HG03520 (cell line): ENCODE measurements at regions not wholly inside any gene's neighbourhood (a gene's known extent, or its start where the extent isn't known, plus 50 kb on each side); places are given as distances from the start of the nearest gene placed in this dataset.

Experiments used
- ATAC-seq: cut with Tn5 transposase; IDR thresholded peaks from one replicate; pipeline ENCODE4 v1.9.1; 2021; ENCODE audit warnings: mild to moderate bottlenecking, moderate library complexity; ENCODE audit not compliant: unreplicated experiment

GRCh38 chr2:128399690-128400291 is 81.1 kb upstream of the HS6ST1 start:
- ATAC-seq, result no peak

- ATAC-seq, result no peak
Measured at GRCh38 chr2:128401680-128402079, 83.0 kb upstream of the HS6ST1 start.

GRCh38 chr2:128402911-128403670 is 84.4 kb upstream of the HS6ST1 start:
- ATAC-seq, result no peak

GRCh38 chr2:128403814-128404708 is 85.4 kb upstream of the HS6ST1 start:
- no peak for ATAC-seq

GRCh38 chr2:128404709-128405466 is 86.2 kb upstream of the HS6ST1 start:
- no peak for ATAC-seq

GRCh38 chr2:128405467-128405900 is 86.8 kb upstream of the HS6ST1 start:
- ATAC-seq, result no peak

- no peak for ATAC-seq
Measured at GRCh38 chr2:128405981-128406613, 87.4 kb upstream of the HS6ST1 start.

GRCh38 chr2:128406736-128407554 is 88.3 kb upstream of the HS6ST1 start:
- no peak for ATAC-seq

- ATAC-seq, result no peak
Measured at GRCh38 chr2:128408349-128409305, 90.0 kb upstream of the HS6ST1 start.

GRCh38 chr2:128409326-128410034 is 90.8 kb upstream of the HS6ST1 start:
- no peak for ATAC-seq

- no peak for ATAC-seq
Measured at GRCh38 chr2:128410035-128410757, 91.5 kb upstream of the HS6ST1 start.

- no peak for ATAC-seq
Measured at GRCh38 chr2:128410758-128411215, 92.1 kb upstream of the HS6ST1 start.

- ATAC-seq, result no peak
Measured at GRCh38 chr2:128411431-128411830, 92.8 kb upstream of the HS6ST1 start.

- ATAC-seq, result no peak
Measured at GRCh38 chr2:128412181-128412871, 93.7 kb upstream of the HS6ST1 start.

- no peak for ATAC-seq
Measured at GRCh38 chr2:128413014-128413717, 94.5 kb upstream of the HS6ST1 start.
